DOHH2 (cell line): ENCODE measurements at regions not wholly inside any gene's neighbourhood (a gene's known extent, or its start where the extent isn't known, plus 50 kb on each side); places are given as distances from the start of the nearest gene placed in this dataset.

Experiments used
- H3F3A ChIP-seq: fragments of 200-600 bp; sonication (generic), shearing (Covaris generic); 2 replicates; pipeline ENCODE4 v1.6.0; 2016; ENCODE audit warnings: antibody characterized with exemption, mild to moderate bottlenecking; ENCODE audit not compliant: control insufficient read depth, insufficient read depth
- H3K27ac ChIP-seq: fragments of 200-600 bp; sonication (generic); 2 replicates; pipeline ENCODE4 v1.5.1; 2014; ENCODE audit warnings: low read depth, mild to moderate bottlenecking, low read length, moderate library complexity
- H3K27me3 ChIP-seq: fragments of 200-600 bp; sonication (generic); 2 replicates; pipeline ENCODE4 v1.6.1; 2014; ENCODE audit warnings: mild to moderate bottlenecking, low read length, mixed read lengths; ENCODE audit not compliant: control insufficient read depth
- H3K36me3 ChIP-seq: fragments of 200-600 bp; sonication (generic); 2 replicates; pipeline ENCODE4 v1.6.1; 2014; ENCODE audit warnings: mild to moderate bottlenecking, low read length, moderate library complexity, mixed read lengths; ENCODE audit not compliant: control insufficient read depth
- H3K4me1 ChIP-seq: fragments of 200-600 bp; sonication (generic); 2 replicates; pipeline ENCODE4 v1.6.1; 2014; ENCODE audit warnings: mild to moderate bottlenecking, low read length, mixed read lengths; ENCODE audit not compliant: control insufficient read depth
- H3K4me2 ChIP-seq: fragments of 200-600 bp; sonication (generic); 2 replicates; pipeline ENCODE4 v1.6.0; 2014; ENCODE audit warnings: mild to moderate bottlenecking, low read length, moderate library complexity
- H3K4me3 ChIP-seq: fragments of 200-600 bp; sonication (generic); 2 replicates; pipeline ENCODE4 v1.5.1; 2014; ENCODE audit warnings: mild to moderate bottlenecking, low read length, mixed read lengths
- H3K79me2 ChIP-seq: fragments of 200-600 bp; sonication (generic); 2 replicates; pipeline ENCODE4 v1.6.1; 2014; ENCODE audit warnings: mild to moderate bottlenecking, low read length, mixed read lengths; ENCODE audit not compliant: control insufficient read depth
- H3K9me2 ChIP-seq: fragments of 200-600 bp; sonication (generic); replicated peaks from 2 replicates; pipeline ENCODE4 v1.6.1; 2014; ENCODE audit warnings: mild to moderate bottlenecking, low read length, mixed read lengths; ENCODE audit not compliant: control insufficient read depth
- H3K9me3 ChIP-seq: fragments of 200-600 bp; sonication (generic); 2 replicates; pipeline ENCODE4 v1.6.1; 2014; ENCODE audit warnings: antibody characterized with exemption, low read length, mixed read lengths; ENCODE audit not compliant: control insufficient read depth, insufficient read depth
- H4K20me1 ChIP-seq: fragments of 200-600 bp; sonication (generic); 2 replicates; pipeline ENCODE4 v1.6.0; 2014; ENCODE audit warnings: low read depth, mild to moderate bottlenecking, antibody characterized with exemption, low read length, moderate library complexity; ENCODE audit not compliant: control insufficient read depth, insufficient read depth
- EZH2phosphoT487 ChIP-seq: fragments of 200-600 bp; sonication (generic); IDR thresholded peaks from 2 replicates; pipeline ENCODE4 v1.6.1; 2017; ENCODE audit warnings: borderline replicate concordance, mild to moderate bottlenecking, antibody characterized with exemption, low read length, moderate library complexity, mixed read lengths
- TF ChIP-seq, protein P1 (sequence below): fragments of 200-600 bp; sonication (generic); IDR thresholded peaks from one replicate; pipeline ENCODE4 v1.5.1; 2014; ENCODE audit warnings: antibody characterized with exemption, mild to moderate bottlenecking, low read depth, low read length; ENCODE audit not compliant: poor library complexity, severe bottlenecking

DNA sequence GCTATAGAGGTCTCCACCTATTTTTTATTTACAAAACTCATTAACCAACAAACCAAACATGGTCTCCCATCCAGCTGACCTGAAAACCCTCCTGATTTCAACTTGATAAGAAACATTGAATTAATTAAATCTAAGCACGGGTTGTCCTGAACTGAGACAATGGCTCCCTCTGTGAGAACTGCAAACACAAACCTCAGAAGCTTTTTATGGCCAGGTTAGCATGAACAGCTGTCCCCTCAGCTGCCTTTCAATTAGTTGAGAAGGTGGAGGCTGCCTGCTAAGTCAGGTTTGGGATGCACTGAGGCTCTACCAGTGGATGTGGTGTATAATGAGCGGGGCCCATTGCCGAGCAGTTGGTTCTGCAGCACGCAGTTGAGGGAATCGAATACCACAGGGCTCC is 258.5 kb upstream of the DDX18 start:
- Histone ChIP-seq H3K4me2 (no peak overlapping the region), H3K9me2 (no peaks in the 10 kb centered on the region), H3F3A (no peaks in the 10 kb centered on the region), H4K20me1 (no peaks in the 10 kb centered on the region), H3K79me2 (no peaks in the 10 kb centered on the region), H3K27ac (no peak overlapping the region), H3K9me3 (no peaks in the 10 kb centered on the region), H3K27me3 (no peaks in the 10 kb centered on the region), H3K4me1 (no peaks in the 10 kb centered on the region), H3K36me3 (no peaks in the 10 kb centered on the region), H3K4me3 (no peak overlapping the region)
- TF ChIP-seq, protein P1, sequence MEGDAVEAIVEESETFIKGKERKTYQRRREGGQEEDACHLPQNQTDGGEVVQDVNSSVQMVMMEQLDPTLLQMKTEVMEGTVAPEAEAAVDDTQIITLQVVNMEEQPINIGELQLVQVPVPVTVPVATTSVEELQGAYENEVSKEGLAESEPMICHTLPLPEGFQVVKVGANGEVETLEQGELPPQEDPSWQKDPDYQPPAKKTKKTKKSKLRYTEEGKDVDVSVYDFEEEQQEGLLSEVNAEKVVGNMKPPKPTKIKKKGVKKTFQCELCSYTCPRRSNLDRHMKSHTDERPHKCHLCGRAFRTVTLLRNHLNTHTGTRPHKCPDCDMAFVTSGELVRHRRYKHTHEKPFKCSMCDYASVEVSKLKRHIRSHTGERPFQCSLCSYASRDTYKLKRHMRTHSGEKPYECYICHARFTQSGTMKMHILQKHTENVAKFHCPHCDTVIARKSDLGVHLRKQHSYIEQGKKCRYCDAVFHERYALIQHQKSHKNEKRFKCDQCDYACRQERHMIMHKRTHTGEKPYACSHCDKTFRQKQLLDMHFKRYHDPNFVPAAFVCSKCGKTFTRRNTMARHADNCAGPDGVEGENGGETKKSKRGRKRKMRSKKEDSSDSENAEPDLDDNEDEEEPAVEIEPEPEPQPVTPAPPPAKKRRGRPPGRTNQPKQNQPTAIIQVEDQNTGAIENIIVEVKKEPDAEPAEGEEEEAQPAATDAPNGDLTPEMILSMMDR: no peak
- TF ChIP-seq EZH2phosphoT487: no peak

DNA sequence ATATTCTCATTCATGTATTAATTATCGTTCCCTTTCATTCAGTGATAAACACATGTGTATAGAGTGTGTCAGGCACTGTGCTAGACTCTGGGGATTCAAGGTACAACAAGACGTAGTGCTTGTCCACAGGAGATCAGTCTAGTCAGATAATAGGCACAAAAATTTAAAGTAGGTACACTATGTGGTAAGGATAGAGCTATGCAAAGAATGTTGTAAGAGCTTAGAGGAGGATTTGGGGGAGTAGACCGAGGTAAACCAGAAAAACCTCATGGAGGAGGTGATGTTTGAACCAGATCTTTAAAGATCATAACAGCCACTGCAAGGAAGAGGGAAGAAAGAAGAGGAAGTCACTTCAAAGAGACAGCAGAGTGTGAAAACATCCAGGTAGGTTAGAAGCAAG is 256.9 kb upstream of the DDX18 start:
- no peaks in the 10 kb centered on the region for H3K36me3 ChIP-seq
- TF ChIP-seq EZH2phosphoT487: no peak
- TF ChIP-seq, protein P1: no peak
- no peaks in the 10 kb centered on the region for H3F3A ChIP-seq
- H4K20me1 ChIP-seq: no peaks in the 10 kb centered on the region
- no peaks in the 10 kb centered on the region for H3K9me3 ChIP-seq
- H3K9me2 ChIP-seq: no peaks in the 10 kb centered on the region
- H3K27me3 ChIP-seq: no peaks in the 10 kb centered on the region
- no peaks in the 10 kb centered on the region for H3K4me1 ChIP-seq
- H3K27ac ChIP-seq: no peak overlapping the region
- H3K4me3 ChIP-seq: no peak overlapping the region
- no peak overlapping the region for H3K4me2 ChIP-seq
- no peaks in the 10 kb centered on the region for H3K79me2 ChIP-seq

DNA sequence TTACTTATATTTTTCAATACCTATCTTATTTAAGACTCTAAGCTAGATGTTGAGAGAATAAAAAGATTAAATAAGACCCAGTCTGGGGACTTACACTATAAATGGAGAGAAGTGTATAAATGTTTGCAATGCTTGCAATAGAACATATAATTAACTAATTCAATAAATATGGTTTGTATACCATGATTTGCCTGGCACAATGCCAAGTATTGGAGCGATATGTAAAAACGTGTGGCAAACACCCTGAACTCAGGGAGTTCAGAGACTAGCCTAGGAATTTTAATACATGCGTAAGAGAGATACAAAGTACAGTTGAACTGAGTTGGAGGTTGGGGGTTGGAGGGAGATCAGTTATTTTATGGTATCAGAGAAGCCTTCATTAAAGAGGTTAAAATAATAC is 251.8 kb upstream of the DDX18 start:
- no peaks in the 10 kb centered on the region for H3K9me2 ChIP-seq
- H3K36me3 ChIP-seq: no peaks in the 10 kb centered on the region
- no peak for TF ChIP-seq EZH2phosphoT487
- TF ChIP-seq, protein P1: no peak
- no peak overlapping the region for H3K4me3 ChIP-seq
- no peaks in the 10 kb centered on the region for H3K79me2 ChIP-seq
- H3F3A ChIP-seq: no peaks in the 10 kb centered on the region
- no peaks in the 10 kb centered on the region for H3K4me1 ChIP-seq
- H3K27ac ChIP-seq: no peak overlapping the region
- no peak overlapping the region for H3K4me2 ChIP-seq
- no peaks in the 10 kb centered on the region for H4K20me1 ChIP-seq
- H3K9me3 ChIP-seq: no peaks in the 10 kb centered on the region
- no peaks in the 10 kb centered on the region for H3K27me3 ChIP-seq
